ENCODE measurements at regions not wholly inside any gene's neighbourhood (a gene's known extent, or its start where the extent isn't known, plus 50 kb on each side); places are given as distances from the start of the nearest gene placed in this dataset.

- no peaks in the 10 kb centered on the region for H3K79me2 ChIP-seq (ENCODE audit: insufficient read depth, low read depth, low read length)
- no peak overlapping the region for H3K27ac ChIP-seq (ENCODE audit: low read depth, low read length, poor library complexity, severe bottlenecking)
- TF ChIP-seq CTCF (conservative IDR thresholded peaks at IDR 0.05; ENCODE audit: low read length) (no peak), EZH2phosphoT487 (IDR thresholded peaks at IDR 0.05; ENCODE audit: borderline replicate concordance, low read depth, low read length) (no peak)
- no peak overlapping the region for H3K4me2 ChIP-seq (ENCODE audit: low read length)
- H4K20me1 ChIP-seq (ENCODE audit: insufficient read depth, low read length) = no peaks in the 10 kb centered on the region
- H3K9me2 ChIP-seq (ENCODE audit: insufficient read depth, low read length) = no peaks in the 10 kb centered on the region
- CTCF ChIA-PET (ENCODE audit: unreplicated experiment) = no interaction called here
- H3K4me1 ChIP-seq (ENCODE audit: insufficient read depth, low read length, poor library complexity, severe bottlenecking) = no peaks in the 10 kb centered on the region
- intact Hi-C loops (cut with micrococcal nuclease; ENCODE audit: unreplicated experiment) = no loop called here
- no peaks in the 10 kb centered on the region for H3K36me3 ChIP-seq (ENCODE audit: insufficient read depth, low read length)
- BruUV-seq (replicated peaks) = no TSS peak
- POLR2A ChIA-PET = no interaction called here
- no peak overlapping the region for H2AFZ ChIP-seq (ENCODE audit: low read length)
- no peaks in the 10 kb centered on the region for H3K9me3 ChIP-seq (ENCODE audit: low read length)
- DNase-seq (ENCODE audit: low spot score) = no peak
- H3K4me3 ChIP-seq (ENCODE audit: low read depth, low read length, poor library complexity, severe bottlenecking) = no peak overlapping the region
These were observed 93.1 kb downstream of the OAT start for GRCh38 chr10:124325633-124325914.

- Histone ChIP-seq H3K4me1 (ENCODE audit: insufficient read depth, low read length, poor library complexity, severe bottlenecking) (no peaks in the 10 kb centered on the region), H3K79me2 (ENCODE audit: insufficient read depth, low read depth, low read length) (no peaks in the 10 kb centered on the region), H4K20me1 (ENCODE audit: insufficient read depth, low read length) (no peaks in the 10 kb centered on the region), H3K27ac (ENCODE audit: low read depth, low read length, poor library complexity, severe bottlenecking) (no peak overlapping the region), H2AFZ (ENCODE audit: low read length) (no peak overlapping the region), H3K9me3 (ENCODE audit: low read length) (no peaks in the 10 kb centered on the region), H3K36me3 (ENCODE audit: insufficient read depth, low read length) (no peaks in the 10 kb centered on the region), H3K4me3 (ENCODE audit: low read depth, low read length, poor library complexity, severe bottlenecking) (no peak overlapping the region), H3K9me2 (ENCODE audit: insufficient read depth, low read length) (no peaks in the 10 kb centered on the region), H3K4me2 (ENCODE audit: low read length) (no peak overlapping the region)
- no peak for TF ChIP-seq EZH2phosphoT487 (IDR thresholded peaks at IDR 0.05; ENCODE audit: borderline replicate concordance, low read depth, low read length)
- TF ChIP-seq CTCF (conservative IDR thresholded peaks at IDR 0.05; ENCODE audit: low read length) = no peak
- POLR2A ChIA-PET = interaction anchor here (0.6 kb wide), 1 partner anchor 33 kb away, joined by 5 read pairs; no protein-coding TSS in a partner anchor
- intact Hi-C loops (cut with micrococcal nuclease; ENCODE audit: unreplicated experiment) = no loop called here
- no peak for DNase-seq (ENCODE audit: low spot score)
- no TSS peak for BruUV-seq (replicated peaks)
- CTCF ChIA-PET (ENCODE audit: unreplicated experiment) = no interaction called here
These were observed 93.7 kb downstream of the OAT start for GRCh38 chr10:124324856-124325632.

GRCh38 chr10:124324451-124324850 lies 94.3 kb downstream of the OAT start:
- Histone ChIP-seq H2AFZ (ENCODE audit: low read length) (no peak overlapping the region), H3K4me2 (ENCODE audit: low read length) (no peak overlapping the region), H3K36me3 (ENCODE audit: insufficient read depth, low read length) (no peaks in the 10 kb centered on the region), H3K4me1 (ENCODE audit: insufficient read depth, low read length, poor library complexity, severe bottlenecking) (no peaks in the 10 kb centered on the region), H3K4me3 (ENCODE audit: low read depth, low read length, poor library complexity, severe bottlenecking) (no peak overlapping the region), H3K9me2 (ENCODE audit: insufficient read depth, low read length) (no peaks in the 10 kb centered on the region), H3K9me3 (ENCODE audit: low read length) (no peaks in the 10 kb centered on the region), H3K27ac (ENCODE audit: low read depth, low read length, poor library complexity, severe bottlenecking) (no peak overlapping the region), H3K79me2 (ENCODE audit: insufficient read depth, low read depth, low read length) (no peaks in the 10 kb centered on the region), H4K20me1 (ENCODE audit: insufficient read depth, low read length) (no peaks in the 10 kb centered on the region)
- no TSS peak for BruUV-seq (replicated peaks)
- CTCF ChIA-PET (ENCODE audit: unreplicated experiment) = no interaction called here
- POLR2A ChIA-PET = interaction anchor here (0.6 kb wide), 1 partner anchor 33 kb away, joined by 5 read pairs; no protein-coding TSS in a partner anchor
- intact Hi-C loops (cut with micrococcal nuclease; ENCODE audit: unreplicated experiment) = no loop called here
- no peak for DNase-seq (ENCODE audit: low spot score)
- no peak for TF ChIP-seq EZH2phosphoT487 (IDR thresholded peaks at IDR 0.05; ENCODE audit: borderline replicate concordance, low read depth, low read length)
- no peak for TF ChIP-seq CTCF (conservative IDR thresholded peaks at IDR 0.05; ENCODE audit: low read length)
